ENCODE measurements at regions not wholly inside any gene's neighbourhood (a gene's known extent, or its start where the extent isn't known, plus 50 kb on each side); places are given as distances from the start of the nearest gene placed in this dataset.
A peak's percentile ranks its signal among the peaks of the same experiment; 100 is the strongest.

- no peak overlapping the region for H3K4me2 ChIP-seq (ENCODE audit: low read length)
Measured at GRCh38 chr4:96356591-96357370, 516.9 kb downstream of the PDHA2 start.

GRCh38 chr4:96366632-96367031 is 526.7 kb downstream of the PDHA2 start:
- no peaks in the 10 kb centered on the region for H3K36me3 ChIP-seq (ENCODE audit: control insufficient read depth, insufficient read depth, low read length)
- no peak overlapping the region for H3K4me3 ChIP-seq (ENCODE audit: low read length)
- no peak overlapping the region for H3K27ac ChIP-seq (ENCODE audit: low read depth, low read length)
- no peak overlapping the region for H2AK5ac ChIP-seq (ENCODE audit: low read length)
- H2BK120ac ChIP-seq (ENCODE audit: low read depth, low read length), result no peak overlapping the region
- no peak overlapping the region for H3K56ac ChIP-seq (ENCODE audit: low read length)
- H3K79me1 ChIP-seq (ENCODE audit: low read length), result no peaks in the 10 kb centered on the region
- H4K5ac ChIP-seq (ENCODE audit: low read length), result no peak overlapping the region
- no peak overlapping the region for H4K8ac ChIP-seq (ENCODE audit: low read depth, low read length)
- no peak overlapping the region for H3K18ac ChIP-seq (ENCODE audit: low read length)
- H3K4me1 ChIP-seq (ENCODE audit: control insufficient read depth, low read depth, low read length), result no peaks in the 10 kb centered on the region
- no peak overlapping the region for H3K4me2 ChIP-seq (ENCODE audit: low read length)
- H3K23ac ChIP-seq (ENCODE audit: low read length), result no peak overlapping the region
- no peak for DNase-seq
- WGBS (ENCODE audit: extremely low coverage, insufficient coverage, low lambda C conversion rate), result no CpG with 5 or more reads among the region's 1 CpG
- no peaks in the 10 kb centered on the region for H3K79me2 ChIP-seq (ENCODE audit: control insufficient read depth, insufficient read depth, low read length)
- H2BK5ac ChIP-seq (ENCODE audit: low read length), result no peak overlapping the region
- no peak overlapping the region for H2BK15ac ChIP-seq (replicated peaks; ENCODE audit: low read depth)
- no peaks in the 10 kb centered on the region for H3K27me3 ChIP-seq (ENCODE audit: insufficient read depth, low read length, poor library complexity)
- H3K9ac ChIP-seq (ENCODE audit: low read length), result no peak overlapping the region
- no peak overlapping the region for H3K4ac ChIP-seq (ENCODE audit: low read depth, low read length)

More at GRCh38 chr4:96356591-96357370, 516.9 kb downstream of the PDHA2 start:
- H2AK5ac ChIP-seq (ENCODE audit: low read length), result no peak overlapping the region
- no peak overlapping the region for H3K23ac ChIP-seq (ENCODE audit: low read length)
- H3K79me1 ChIP-seq (ENCODE audit: low read length), result no peaks in the 10 kb centered on the region
- H4K5ac ChIP-seq (ENCODE audit: low read length), result no peak overlapping the region
- H4K8ac ChIP-seq (ENCODE audit: low read depth, low read length), result no peak overlapping the region
- DNase-seq, result peak; percentile 3
- H3K36me3 ChIP-seq (ENCODE audit: control insufficient read depth, insufficient read depth, low read length), result no peaks in the 10 kb centered on the region
- no peak overlapping the region for H3K9ac ChIP-seq (ENCODE audit: low read length)
- H2BK15ac ChIP-seq (replicated peaks; ENCODE audit: low read depth), result no peak overlapping the region
- no peaks in the 10 kb centered on the region for H3K4me1 ChIP-seq (ENCODE audit: control insufficient read depth, low read depth, low read length)
- H3K27me3 ChIP-seq (ENCODE audit: insufficient read depth, low read length, poor library complexity), result no peaks in the 10 kb centered on the region
- no peak overlapping the region for H3K4ac ChIP-seq (ENCODE audit: low read depth, low read length)
- no peak overlapping the region for H3K56ac ChIP-seq (ENCODE audit: low read length)
- H3K27ac ChIP-seq (ENCODE audit: low read depth, low read length), result no peak overlapping the region
- no peak overlapping the region for H3K4me3 ChIP-seq (ENCODE audit: low read length)
- no peak overlapping the region for H2BK120ac ChIP-seq (ENCODE audit: low read depth, low read length)
- no CpG with 5 or more reads among the region's 2 CpGs for WGBS (ENCODE audit: extremely low coverage, insufficient coverage, low lambda C conversion rate)
- no peaks in the 10 kb centered on the region for H3K79me2 ChIP-seq (ENCODE audit: control insufficient read depth, insufficient read depth, low read length)
- H3K18ac ChIP-seq (ENCODE audit: low read length), result no peak overlapping the region
- H2BK5ac ChIP-seq (ENCODE audit: low read length), result no peak overlapping the region

- Histone ChIP-seq H2BK120ac (ENCODE audit: low read depth, low read length) (no peak overlapping the region), H3K4me2 (ENCODE audit: low read length) (no peak overlapping the region), H3K27ac (ENCODE audit: low read depth, low read length) (no peak overlapping the region), H3K79me1 (ENCODE audit: low read length) (no peaks in the 10 kb centered on the region), H3K4me1 (ENCODE audit: control insufficient read depth, low read depth, low read length) (no peaks in the 10 kb centered on the region), H3K27me3 (ENCODE audit: insufficient read depth, low read length, poor library complexity) (no peaks in the 10 kb centered on the region), H3K4ac (ENCODE audit: low read depth, low read length) (no peak overlapping the region), H3K56ac (ENCODE audit: low read length) (no peak overlapping the region), H4K5ac (ENCODE audit: low read length) (no peak overlapping the region), H3K23ac (ENCODE audit: low read length) (no peak overlapping the region), H2AK5ac (ENCODE audit: low read length) (no peak overlapping the region), H4K8ac (ENCODE audit: low read depth, low read length) (no peak overlapping the region), H3K4me3 (ENCODE audit: low read length) (no peak overlapping the region), H3K79me2 (ENCODE audit: control insufficient read depth, insufficient read depth, low read length) (no peaks in the 10 kb centered on the region), H2BK5ac (ENCODE audit: low read length) (no peak overlapping the region), H2BK15ac (replicated peaks; ENCODE audit: low read depth) (no peak overlapping the region), H3K9ac (ENCODE audit: low read length) (no peak overlapping the region), H3K18ac (ENCODE audit: low read length) (no peak overlapping the region), H3K36me3 (ENCODE audit: control insufficient read depth, insufficient read depth, low read length) (no peaks in the 10 kb centered on the region)
- WGBS (ENCODE audit: extremely low coverage, insufficient coverage, low lambda C conversion rate), result no CpG with 5 or more reads among the region's 3 CpGs
- DNase-seq, result no peak
Measured at GRCh38 chr4:96375367-96375766, 535.5 kb downstream of the PDHA2 start.

- H4K5ac ChIP-seq (ENCODE audit: low read length), result no peak overlapping the region
- H3K27ac ChIP-seq (ENCODE audit: low read depth, low read length), result no peak overlapping the region
- no peak overlapping the region for H3K4me2 ChIP-seq (ENCODE audit: low read length)
- no peak overlapping the region for H2BK120ac ChIP-seq (ENCODE audit: low read depth, low read length)
- no peak overlapping the region for H3K56ac ChIP-seq (ENCODE audit: low read length)
- H3K18ac ChIP-seq (ENCODE audit: low read length), result no peak overlapping the region
- H3K23ac ChIP-seq (ENCODE audit: low read length), result no peak overlapping the region
- no peaks in the 10 kb centered on the region for H3K27me3 ChIP-seq (ENCODE audit: insufficient read depth, low read length, poor library complexity)
- H3K79me1 ChIP-seq (ENCODE audit: low read length), result no peaks in the 10 kb centered on the region
- no peak overlapping the region for H3K4ac ChIP-seq (ENCODE audit: low read depth, low read length)
- no peaks in the 10 kb centered on the region for H3K4me1 ChIP-seq (ENCODE audit: control insufficient read depth, low read depth, low read length)
- no peak overlapping the region for H2AK5ac ChIP-seq (ENCODE audit: low read length)
- DNase-seq, result no peak
- H2BK15ac ChIP-seq (replicated peaks; ENCODE audit: low read depth), result no peak overlapping the region
- no peaks in the 10 kb centered on the region for H3K36me3 ChIP-seq (ENCODE audit: control insufficient read depth, insufficient read depth, low read length)
- no peak overlapping the region for H3K9ac ChIP-seq (ENCODE audit: low read length)
- H3K4me3 ChIP-seq (ENCODE audit: low read length), result no peak overlapping the region
- no peaks in the 10 kb centered on the region for H3K79me2 ChIP-seq (ENCODE audit: control insufficient read depth, insufficient read depth, low read length)
- WGBS (ENCODE audit: extremely low coverage, insufficient coverage, low lambda C conversion rate), result no CpG with 5 or more reads among the region's 2 CpGs
- H2BK5ac ChIP-seq (ENCODE audit: low read length), result no peak overlapping the region
- H4K8ac ChIP-seq (ENCODE audit: low read depth, low read length), result no peak overlapping the region
Measured at GRCh38 chr4:96379524-96379923, 539.6 kb downstream of the PDHA2 start.

GRCh38 chr4:96380106-96380505 is 540.2 kb downstream of the PDHA2 start:
- Histone ChIP-seq H4K5ac (ENCODE audit: low read length) (no peak overlapping the region), H3K4me2 (ENCODE audit: low read length) (no peak overlapping the region), H2BK5ac (ENCODE audit: low read length) (no peak overlapping the region), H3K9ac (ENCODE audit: low read length) (no peak overlapping the region), H3K79me1 (ENCODE audit: low read length) (no peaks in the 10 kb centered on the region), H3K23ac (ENCODE audit: low read length) (no peak overlapping the region), H3K4ac (ENCODE audit: low read depth, low read length) (no peak overlapping the region), H2BK120ac (ENCODE audit: low read depth, low read length) (no peak overlapping the region), H2BK15ac (replicated peaks; ENCODE audit: low read depth) (no peak overlapping the region), H3K36me3 (ENCODE audit: control insufficient read depth, insufficient read depth, low read length) (no peaks in the 10 kb centered on the region), H3K18ac (ENCODE audit: low read length) (no peak overlapping the region), H3K27ac (ENCODE audit: low read depth, low read length) (no peak overlapping the region), H3K4me1 (ENCODE audit: control insufficient read depth, low read depth, low read length) (no peaks in the 10 kb centered on the region), H3K79me2 (ENCODE audit: control insufficient read depth, insufficient read depth, low read length) (no peaks in the 10 kb centered on the region), H3K27me3 (ENCODE audit: insufficient read depth, low read length, poor library complexity) (no peaks in the 10 kb centered on the region), H3K56ac (ENCODE audit: low read length) (no peak overlapping the region), H4K8ac (ENCODE audit: low read depth, low read length) (no peak overlapping the region), H3K4me3 (ENCODE audit: low read length) (no peak overlapping the region), H2AK5ac (ENCODE audit: low read length) (no peak overlapping the region)
- no peak for DNase-seq

- Histone ChIP-seq H3K9ac (ENCODE audit: low read length) (no peak overlapping the region), H3K4me1 (ENCODE audit: control insufficient read depth, low read depth, low read length) (no peaks in the 10 kb centered on the region), H2BK15ac (replicated peaks; ENCODE audit: low read depth) (no peak overlapping the region), H3K4me3 (ENCODE audit: low read length) (no peak overlapping the region), H2BK120ac (ENCODE audit: low read depth, low read length) (no peak overlapping the region), H3K27me3 (ENCODE audit: insufficient read depth, low read length, poor library complexity) (no peaks in the 10 kb centered on the region), H3K4me2 (ENCODE audit: low read length) (no peak overlapping the region), H3K79me1 (ENCODE audit: low read length) (no peaks in the 10 kb centered on the region), H4K8ac (ENCODE audit: low read depth, low read length) (no peak overlapping the region), H3K79me2 (ENCODE audit: control insufficient read depth, insufficient read depth, low read length) (no peaks in the 10 kb centered on the region), H3K27ac (ENCODE audit: low read depth, low read length) (no peak overlapping the region), H2BK5ac (ENCODE audit: low read length) (no peak overlapping the region), H3K4ac (ENCODE audit: low read depth, low read length) (no peak overlapping the region), H2AK5ac (ENCODE audit: low read length) (no peak overlapping the region), H3K23ac (ENCODE audit: low read length) (no peak overlapping the region), H4K5ac (ENCODE audit: low read length) (no peak overlapping the region), H3K18ac (ENCODE audit: low read length) (no peak overlapping the region), H3K36me3 (ENCODE audit: control insufficient read depth, insufficient read depth, low read length) (no peaks in the 10 kb centered on the region), H3K56ac (ENCODE audit: low read length) (no peak overlapping the region)
- DNase-seq, result no peak
Measured at GRCh38 chr4:96383349-96383748, 543.5 kb downstream of the PDHA2 start.
